DOHH2 (cell line): ENCODE measurements at regions not wholly inside any gene's neighbourhood (a gene's known extent, or its start where the extent isn't known, plus 50 kb on each side); places are given as distances from the start of the nearest gene placed in this dataset.

Experiments
- EZH2phosphoT487 ChIP-seq: fragments of 200-600 bp; sonication (generic); IDR thresholded peaks from 2 replicates; pipeline ENCODE4 v1.6.1; 2017; ENCODE audit warnings: borderline replicate concordance, mild to moderate bottlenecking, antibody characterized with exemption, low read length, moderate library complexity, mixed read lengths
- TF ChIP-seq, protein P1 (sequence below): fragments of 200-600 bp; sonication (generic); IDR thresholded peaks from one replicate; pipeline ENCODE4 v1.5.1; 2014; ENCODE audit warnings: antibody characterized with exemption, mild to moderate bottlenecking, low read depth, low read length; ENCODE audit not compliant: poor library complexity, severe bottlenecking

DNA sequence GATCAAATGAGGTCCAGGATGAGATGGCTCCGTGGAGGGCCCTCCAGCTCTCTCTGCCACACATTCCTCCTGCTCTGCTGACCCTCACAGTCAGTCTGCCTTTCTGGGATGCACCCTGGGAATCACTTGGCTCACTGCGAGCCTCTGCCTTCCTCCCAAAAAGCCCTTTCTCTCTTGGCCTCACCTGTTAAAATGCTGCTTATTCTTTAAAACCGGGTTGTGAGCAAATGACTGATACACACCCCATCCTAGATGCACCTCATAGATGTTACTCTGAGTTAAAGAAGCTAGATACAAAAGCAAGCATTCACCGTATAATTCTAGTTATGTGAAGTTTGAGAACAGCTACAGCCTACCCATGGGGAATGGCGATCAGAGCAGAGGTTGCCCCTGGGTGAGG is 167.7 kb upstream of the MYCN start:
- no peak for TF ChIP-seq EZH2phosphoT487
- TF ChIP-seq, protein P1, sequence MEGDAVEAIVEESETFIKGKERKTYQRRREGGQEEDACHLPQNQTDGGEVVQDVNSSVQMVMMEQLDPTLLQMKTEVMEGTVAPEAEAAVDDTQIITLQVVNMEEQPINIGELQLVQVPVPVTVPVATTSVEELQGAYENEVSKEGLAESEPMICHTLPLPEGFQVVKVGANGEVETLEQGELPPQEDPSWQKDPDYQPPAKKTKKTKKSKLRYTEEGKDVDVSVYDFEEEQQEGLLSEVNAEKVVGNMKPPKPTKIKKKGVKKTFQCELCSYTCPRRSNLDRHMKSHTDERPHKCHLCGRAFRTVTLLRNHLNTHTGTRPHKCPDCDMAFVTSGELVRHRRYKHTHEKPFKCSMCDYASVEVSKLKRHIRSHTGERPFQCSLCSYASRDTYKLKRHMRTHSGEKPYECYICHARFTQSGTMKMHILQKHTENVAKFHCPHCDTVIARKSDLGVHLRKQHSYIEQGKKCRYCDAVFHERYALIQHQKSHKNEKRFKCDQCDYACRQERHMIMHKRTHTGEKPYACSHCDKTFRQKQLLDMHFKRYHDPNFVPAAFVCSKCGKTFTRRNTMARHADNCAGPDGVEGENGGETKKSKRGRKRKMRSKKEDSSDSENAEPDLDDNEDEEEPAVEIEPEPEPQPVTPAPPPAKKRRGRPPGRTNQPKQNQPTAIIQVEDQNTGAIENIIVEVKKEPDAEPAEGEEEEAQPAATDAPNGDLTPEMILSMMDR, result no peak
